ENCODE measurements at regions not wholly inside any gene's neighbourhood (a gene's known extent, or its start where the extent isn't known, plus 50 kb on each side); places are given as distances from the start of the nearest gene placed in this dataset.
"Not testable (repeated sequence)": the region's sequence is repeated elsewhere in the genome, so short reads cannot be mapped to it uniquely, and the experiment has no call there.

GRCh38 chr2:183937220-183937619 is 661.1 kb upstream of the ZNF804A start:
- Histone ChIP-seq H3K9me3 (ENCODE audit: control insufficient read depth, insufficient read depth, low read depth, low read length) (no peaks in the 10 kb centered on the region), H3K4me3 (ENCODE audit: low read depth, low read length) (no peak overlapping the region), H3K9ac (ENCODE audit: low read length) (no peak overlapping the region), H3K27me3 (ENCODE audit: control insufficient read depth, insufficient read depth, low read length) (no peaks in the 10 kb centered on the region), H3K4me1 (ENCODE audit: control insufficient read depth, insufficient read depth, low read length) (no peaks in the 10 kb centered on the region), H3K27ac (ENCODE audit: low read depth, low read length) (no peak overlapping the region), H3K36me3 (ENCODE audit: control insufficient read depth, insufficient read depth, low read length) (no peaks in the 10 kb centered on the region)

- H3K9me3 ChIP-seq (ENCODE audit: control insufficient read depth, insufficient read depth, low read depth, low read length) = peaks cover 5% of the 10 kb centered on the region; the same call in 1 of the 2 replicates
- no peak overlapping the region for H3K4me3 ChIP-seq (ENCODE audit: low read depth, low read length)
- no peaks in the 10 kb centered on the region for H3K4me1 ChIP-seq (ENCODE audit: control insufficient read depth, insufficient read depth, low read length)
- no peaks in the 10 kb centered on the region for H3K27me3 ChIP-seq (ENCODE audit: control insufficient read depth, insufficient read depth, low read length)
- H3K36me3 ChIP-seq (ENCODE audit: control insufficient read depth, insufficient read depth, low read length) = no peaks in the 10 kb centered on the region
- no peak overlapping the region for H3K27ac ChIP-seq (ENCODE audit: low read depth, low read length)
- H3K9ac ChIP-seq (ENCODE audit: low read length) = no peak overlapping the region
These were observed 652.1 kb upstream of the ZNF804A start for GRCh38 chr2:183946193-183946592.

GRCh38 chr2:183948861-183949260 is 649.5 kb upstream of the ZNF804A start:
- no peaks in the 10 kb centered on the region for H3K36me3 ChIP-seq (ENCODE audit: control insufficient read depth, insufficient read depth, low read length)
- no peak overlapping the region for H3K9ac ChIP-seq (ENCODE audit: low read length)
- peaks cover 5% of the 10 kb centered on the region; the same call in 1 of the 2 replicates for H3K9me3 ChIP-seq (ENCODE audit: control insufficient read depth, insufficient read depth, low read depth, low read length)
- no peak overlapping the region for H3K4me3 ChIP-seq (ENCODE audit: low read depth, low read length)
- H3K27ac ChIP-seq (ENCODE audit: low read depth, low read length) = no peak overlapping the region
- no peaks in the 10 kb centered on the region for H3K27me3 ChIP-seq (ENCODE audit: control insufficient read depth, insufficient read depth, low read length)
- no peaks in the 10 kb centered on the region for H3K4me1 ChIP-seq (ENCODE audit: control insufficient read depth, insufficient read depth, low read length)

GRCh38 chr2:183950673-183951072 is 647.7 kb upstream of the ZNF804A start:
- Histone ChIP-seq H3K27ac (ENCODE audit: low read depth, low read length) (no peak overlapping the region), H3K4me1 (ENCODE audit: control insufficient read depth, insufficient read depth, low read length) (no peaks in the 10 kb centered on the region), H3K9me3 (ENCODE audit: control insufficient read depth, insufficient read depth, low read depth, low read length) (peaks cover 5% of the 10 kb centered on the region; the same call in 1 of the 2 replicates), H3K27me3 (ENCODE audit: control insufficient read depth, insufficient read depth, low read length) (no peaks in the 10 kb centered on the region), H3K4me3 (ENCODE audit: low read depth, low read length) (no peak overlapping the region), H3K36me3 (ENCODE audit: control insufficient read depth, insufficient read depth, low read length) (no peaks in the 10 kb centered on the region), H3K9ac (ENCODE audit: low read length) (no peak overlapping the region)

- Histone ChIP-seq H3K27ac (ENCODE audit: low read depth, low read length) (no peak overlapping the region), H3K36me3 (ENCODE audit: control insufficient read depth, insufficient read depth, low read length) (no peaks in the 10 kb centered on the region), H3K27me3 (ENCODE audit: control insufficient read depth, insufficient read depth, low read length) (no peaks in the 10 kb centered on the region), H3K9ac (ENCODE audit: low read length) (no peak overlapping the region), H3K9me3 (ENCODE audit: control insufficient read depth, insufficient read depth, low read depth, low read length) (peaks cover 2% of the 10 kb centered on the region; the same call in 1 of the 2 replicates), H3K4me3 (ENCODE audit: low read depth, low read length) (no peak overlapping the region), H3K4me1 (ENCODE audit: control insufficient read depth, insufficient read depth, low read length) (no peaks in the 10 kb centered on the region)
These were observed 646.7 kb upstream of the ZNF804A start for GRCh38 chr2:183951630-183952029.

- H3K27ac ChIP-seq (ENCODE audit: low read depth, low read length) = no peak overlapping the region
- no peaks in the 10 kb centered on the region for H3K4me1 ChIP-seq (ENCODE audit: control insufficient read depth, insufficient read depth, low read length)
- no peak overlapping the region for H3K4me3 ChIP-seq (ENCODE audit: low read depth, low read length)
- H3K9me3 ChIP-seq (ENCODE audit: control insufficient read depth, insufficient read depth, low read depth, low read length) = no peaks in the 10 kb centered on the region
- no peaks in the 10 kb centered on the region for H3K36me3 ChIP-seq (ENCODE audit: control insufficient read depth, insufficient read depth, low read length)
- H3K9ac ChIP-seq (ENCODE audit: low read length) = no peak overlapping the region
- H3K27me3 ChIP-seq (ENCODE audit: control insufficient read depth, insufficient read depth, low read length) = no peaks in the 10 kb centered on the region
These were observed 645.6 kb upstream of the ZNF804A start for GRCh38 chr2:183952741-183953140.

GRCh38 chr2:183963609-183964008 is 634.7 kb upstream of the ZNF804A start:
- Histone ChIP-seq H3K4me3 (ENCODE audit: low read depth, low read length) (no peak overlapping the region), H3K9me3 (ENCODE audit: control insufficient read depth, insufficient read depth, low read depth, low read length) (no peaks in the 10 kb centered on the region), H3K27ac (ENCODE audit: low read depth, low read length) (no peak overlapping the region), H3K4me1 (ENCODE audit: control insufficient read depth, insufficient read depth, low read length) (no peaks in the 10 kb centered on the region), H3K36me3 (ENCODE audit: control insufficient read depth, insufficient read depth, low read length) (no peaks in the 10 kb centered on the region), H3K27me3 (ENCODE audit: control insufficient read depth, insufficient read depth, low read length) (no peaks in the 10 kb centered on the region), H3K9ac (ENCODE audit: low read length) (no peak overlapping the region)

GRCh38 chr2:183964565-183964964 is 633.8 kb upstream of the ZNF804A start:
- Histone ChIP-seq H3K9ac (ENCODE audit: low read length) (no peak overlapping the region), H3K27me3 (ENCODE audit: control insufficient read depth, insufficient read depth, low read length) (no peaks in the 10 kb centered on the region), H3K9me3 (ENCODE audit: control insufficient read depth, insufficient read depth, low read depth, low read length) (no peaks in the 10 kb centered on the region), H3K36me3 (ENCODE audit: control insufficient read depth, insufficient read depth, low read length) (no peaks in the 10 kb centered on the region), H3K4me3 (ENCODE audit: low read depth, low read length) (no peak overlapping the region), H3K4me1 (ENCODE audit: control insufficient read depth, insufficient read depth, low read length) (no peaks in the 10 kb centered on the region), H3K27ac (ENCODE audit: low read depth, low read length) (no peak overlapping the region)

- H3K27me3 ChIP-seq (ENCODE audit: control insufficient read depth, insufficient read depth, low read length) = no peaks in the 10 kb centered on the region
- H3K4me3 ChIP-seq (ENCODE audit: low read depth, low read length) = no peak overlapping the region
- no peaks in the 10 kb centered on the region for H3K9me3 ChIP-seq (ENCODE audit: control insufficient read depth, insufficient read depth, low read depth, low read length)
These were observed 630.6 kb upstream of the ZNF804A start for GRCh38 chr2:183967756-183968155.

GRCh38 chr2:183975676-183976075 is 622.7 kb upstream of the ZNF804A start:
- H3K4me1 ChIP-seq (ENCODE audit: control insufficient read depth, insufficient read depth, low read length); H3K27me3 ChIP-seq (ENCODE audit: control insufficient read depth, insufficient read depth, low read length): not testable (repeated sequence)

More at GRCh38 chr2:183967756-183968155, 630.6 kb upstream of the ZNF804A start:
- H3K9ac ChIP-seq (ENCODE audit: low read length) = no peak overlapping the region
- H3K27ac ChIP-seq (ENCODE audit: low read depth, low read length) = no peak overlapping the region
- H3K4me1 ChIP-seq (ENCODE audit: control insufficient read depth, insufficient read depth, low read length) = no peaks in the 10 kb centered on the region
- no peaks in the 10 kb centered on the region for H3K36me3 ChIP-seq (ENCODE audit: control insufficient read depth, insufficient read depth, low read length)

GRCh38 chr2:183984871-183985270 is 613.5 kb upstream of the ZNF804A start:
- Histone ChIP-seq H3K27ac (ENCODE audit: low read depth, low read length) (no peak overlapping the region), H3K27me3 (ENCODE audit: control insufficient read depth, insufficient read depth, low read length) (no peaks in the 10 kb centered on the region), H3K36me3 (ENCODE audit: control insufficient read depth, insufficient read depth, low read length) (no peaks in the 10 kb centered on the region), H3K4me3 (ENCODE audit: low read depth, low read length) (no peak overlapping the region), H3K4me1 (ENCODE audit: control insufficient read depth, insufficient read depth, low read length) (no peaks in the 10 kb centered on the region), H3K9me3 (ENCODE audit: control insufficient read depth, insufficient read depth, low read depth, low read length) (peaks cover 7% of the 10 kb centered on the region; the same call in 1 of the 2 replicates), H3K9ac (ENCODE audit: low read length) (no peak overlapping the region)

More at GRCh38 chr2:183975676-183976075, 622.7 kb upstream of the ZNF804A start:
- not testable (repeated sequence) for H3K36me3 ChIP-seq (ENCODE audit: control insufficient read depth, insufficient read depth, low read length); H3K4me3 ChIP-seq (ENCODE audit: low read depth, low read length); H3K9me3 ChIP-seq (ENCODE audit: control insufficient read depth, insufficient read depth, low read depth, low read length); H3K27ac ChIP-seq (ENCODE audit: low read depth, low read length); H3K9ac ChIP-seq (ENCODE audit: low read length)

- no peaks in the 10 kb centered on the region for H3K36me3 ChIP-seq (ENCODE audit: control insufficient read depth, insufficient read depth, low read length)
- H3K9ac ChIP-seq (ENCODE audit: low read length) = no peak overlapping the region
- H3K9me3 ChIP-seq (ENCODE audit: control insufficient read depth, insufficient read depth, low read depth, low read length) = peaks cover 7% of the 10 kb centered on the region; the same call in 1 of the 2 replicates
- H3K27ac ChIP-seq (ENCODE audit: low read depth, low read length) = no peak overlapping the region
- no peaks in the 10 kb centered on the region for H3K27me3 ChIP-seq (ENCODE audit: control insufficient read depth, insufficient read depth, low read length)
- H3K4me1 ChIP-seq (ENCODE audit: control insufficient read depth, insufficient read depth, low read length) = peaks cover 3% of the 10 kb centered on the region; the same call in 1 of the 2 replicates
- no peak overlapping the region for H3K4me3 ChIP-seq (ENCODE audit: low read depth, low read length)
These were observed 606.4 kb upstream of the ZNF804A start for GRCh38 chr2:183991968-183992367.
